ENCODE measurements at regions not wholly inside any gene's neighbourhood (a gene's known extent, or its start where the extent isn't known, plus 50 kb on each side); places are given as distances from the start of the nearest gene placed in this dataset.

DNA sequence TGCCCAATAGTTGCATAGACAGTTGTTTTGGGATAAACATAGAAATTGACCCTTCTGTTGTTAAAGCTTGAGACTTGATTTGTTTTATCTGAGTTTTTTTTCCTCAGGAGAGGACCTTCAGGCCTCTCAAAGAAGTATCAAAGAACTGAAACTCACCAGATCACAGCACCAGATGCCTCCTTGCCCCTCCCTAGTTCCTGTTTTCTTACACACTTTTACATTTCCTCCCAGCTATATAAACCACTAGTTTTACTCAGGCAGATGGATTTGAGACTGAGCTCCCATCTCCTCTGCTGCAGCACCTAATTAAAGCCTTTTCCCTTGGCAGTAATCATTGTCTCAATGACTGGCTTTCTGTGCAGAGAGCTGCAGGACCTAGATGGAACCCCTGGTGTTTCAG lies 150.6 kb upstream of the NRG3 start:
- TF ChIP-seq CREB1 (IDR thresholded peaks at IDR 0.05; ENCODE audit: low read depth) (no peak), TEAD4 (IDR thresholded peaks at IDR 0.05) (no peak), CEBPB (IDR thresholded peaks at IDR 0.05) (no peak), NFIC (IDR thresholded peaks at IDR 0.05) (no peak), EP300 (IDR thresholded peaks at IDR 0.05; ENCODE audit: borderline replicate concordance) (no peak), USF1 (IDR thresholded peaks at IDR 0.05) (no peak), FOXM1 (IDR thresholded peaks at IDR 0.05; ENCODE audit: borderline replicate concordance, low read depth) (no peak), MAX (IDR thresholded peaks at IDR 0.05) (no peak), EGR1 (IDR thresholded peaks at IDR 0.05) (no peak), YY1 (IDR thresholded peaks at IDR 0.05; ENCODE audit: low read depth) (no peak), RAD21 (IDR thresholded peaks at IDR 0.05; ENCODE audit: low read depth) (no peak), TCF12 (IDR thresholded peaks at IDR 0.05; ENCODE audit: low read depth) (no peak), ZBTB7A (IDR thresholded peaks at IDR 0.05; ENCODE audit: low read depth) (no peak), TAF1 (IDR thresholded peaks at IDR 0.05; ENCODE audit: low read depth) (no peak)
- TF ChIP-seq, protein P1, sequence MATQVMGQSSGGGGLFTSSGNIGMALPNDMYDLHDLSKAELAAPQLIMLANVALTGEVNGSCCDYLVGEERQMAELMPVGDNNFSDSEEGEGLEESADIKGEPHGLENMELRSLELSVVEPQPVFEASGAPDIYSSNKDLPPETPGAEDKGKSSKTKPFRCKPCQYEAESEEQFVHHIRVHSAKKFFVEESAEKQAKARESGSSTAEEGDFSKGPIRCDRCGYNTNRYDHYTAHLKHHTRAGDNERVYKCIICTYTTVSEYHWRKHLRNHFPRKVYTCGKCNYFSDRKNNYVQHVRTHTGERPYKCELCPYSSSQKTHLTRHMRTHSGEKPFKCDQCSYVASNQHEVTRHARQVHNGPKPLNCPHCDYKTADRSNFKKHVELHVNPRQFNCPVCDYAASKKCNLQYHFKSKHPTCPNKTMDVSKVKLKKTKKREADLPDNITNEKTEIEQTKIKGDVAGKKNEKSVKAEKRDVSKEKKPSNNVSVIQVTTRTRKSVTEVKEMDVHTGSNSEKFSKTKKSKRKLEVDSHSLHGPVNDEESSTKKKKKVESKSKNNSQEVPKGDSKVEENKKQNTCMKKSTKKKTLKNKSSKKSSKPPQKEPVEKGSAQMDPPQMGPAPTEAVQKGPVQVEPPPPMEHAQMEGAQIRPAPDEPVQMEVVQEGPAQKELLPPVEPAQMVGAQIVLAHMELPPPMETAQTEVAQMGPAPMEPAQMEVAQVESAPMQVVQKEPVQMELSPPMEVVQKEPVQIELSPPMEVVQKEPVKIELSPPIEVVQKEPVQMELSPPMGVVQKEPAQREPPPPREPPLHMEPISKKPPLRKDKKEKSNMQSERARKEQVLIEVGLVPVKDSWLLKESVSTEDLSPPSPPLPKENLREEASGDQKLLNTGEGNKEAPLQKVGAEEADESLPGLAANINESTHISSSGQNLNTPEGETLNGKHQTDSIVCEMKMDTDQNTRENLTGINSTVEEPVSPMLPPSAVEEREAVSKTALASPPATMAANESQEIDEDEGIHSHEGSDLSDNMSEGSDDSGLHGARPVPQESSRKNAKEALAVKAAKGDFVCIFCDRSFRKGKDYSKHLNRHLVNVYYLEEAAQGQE (IDR thresholded peaks at IDR 0.05; ENCODE audit: low read depth), result no peak

DNA sequence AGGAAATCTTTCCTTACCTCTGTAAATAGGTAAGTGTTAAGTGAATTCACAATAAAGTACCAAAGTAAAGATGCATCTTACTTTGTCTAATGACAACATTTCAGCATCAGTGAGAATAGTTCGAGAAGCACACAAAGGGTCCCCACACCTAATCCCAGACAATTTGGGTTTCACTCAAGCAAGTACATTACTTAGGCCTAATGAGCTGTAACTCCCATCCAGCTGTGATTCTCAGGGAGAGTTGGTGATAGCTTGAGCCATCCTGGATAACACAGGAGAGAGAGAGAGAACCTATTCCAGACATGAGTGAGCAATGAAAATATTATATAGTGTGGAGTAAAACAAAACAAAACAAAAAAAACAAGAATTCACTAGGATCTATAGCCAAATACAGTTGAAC lies 149.1 kb upstream of the NRG3 start:
- TF ChIP-seq TAF1 (IDR thresholded peaks at IDR 0.05; ENCODE audit: low read depth), result no peak
- no peak for TF ChIP-seq ZBTB7A (IDR thresholded peaks at IDR 0.05; ENCODE audit: low read depth)
- TF ChIP-seq CEBPB (IDR thresholded peaks at IDR 0.05), result no peak
- TF ChIP-seq, protein P1 (IDR thresholded peaks at IDR 0.05; ENCODE audit: low read depth), result no peak
- no peak for TF ChIP-seq FOXM1 (IDR thresholded peaks at IDR 0.05; ENCODE audit: borderline replicate concordance, low read depth)
- TF ChIP-seq YY1 (IDR thresholded peaks at IDR 0.05; ENCODE audit: low read depth), result no peak
- no peak for TF ChIP-seq EP300 (IDR thresholded peaks at IDR 0.05; ENCODE audit: borderline replicate concordance)
- no peak for TF ChIP-seq USF1 (IDR thresholded peaks at IDR 0.05)
- no peak for TF ChIP-seq TCF12 (IDR thresholded peaks at IDR 0.05; ENCODE audit: low read depth)
- no peak for TF ChIP-seq RAD21 (IDR thresholded peaks at IDR 0.05; ENCODE audit: low read depth)
- no peak for TF ChIP-seq CREB1 (IDR thresholded peaks at IDR 0.05; ENCODE audit: low read depth)
- no peak for TF ChIP-seq NFIC (IDR thresholded peaks at IDR 0.05)
- no peak for TF ChIP-seq EGR1 (IDR thresholded peaks at IDR 0.05)
- no peak for TF ChIP-seq TEAD4 (IDR thresholded peaks at IDR 0.05)
- no peak for TF ChIP-seq MAX (IDR thresholded peaks at IDR 0.05)

DNA sequence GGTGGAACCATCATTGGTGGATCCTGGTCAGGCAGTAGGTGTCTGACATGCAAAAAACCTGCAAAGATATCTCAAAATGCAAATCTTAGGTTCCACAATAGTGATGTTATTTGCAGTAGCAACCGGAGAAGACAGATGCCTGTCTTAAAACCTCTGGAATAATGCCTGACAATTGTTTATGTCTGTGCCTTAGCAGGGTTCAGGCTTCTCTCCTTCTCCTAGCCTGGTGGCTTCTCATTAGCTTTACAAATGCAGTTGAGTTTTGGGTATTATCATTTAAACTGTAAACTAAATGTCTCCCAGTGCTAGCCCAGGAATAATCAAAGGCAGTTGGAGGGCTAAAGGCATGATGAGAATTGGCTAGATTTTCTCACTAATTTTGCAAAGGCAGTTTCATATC lies 146.3 kb upstream of the NRG3 start:
- TF ChIP-seq RAD21 (IDR thresholded peaks at IDR 0.05; ENCODE audit: low read depth) (no peak), TEAD4 (IDR thresholded peaks at IDR 0.05) (no peak), ZBTB7A (IDR thresholded peaks at IDR 0.05; ENCODE audit: low read depth) (no peak), FOXM1 (IDR thresholded peaks at IDR 0.05; ENCODE audit: borderline replicate concordance, low read depth) (no peak), EGR1 (IDR thresholded peaks at IDR 0.05) (no peak), CREB1 (IDR thresholded peaks at IDR 0.05; ENCODE audit: low read depth) (no peak), TCF12 (IDR thresholded peaks at IDR 0.05; ENCODE audit: low read depth) (no peak), TAF1 (IDR thresholded peaks at IDR 0.05; ENCODE audit: low read depth) (no peak), CEBPB (IDR thresholded peaks at IDR 0.05) (no peak), USF1 (IDR thresholded peaks at IDR 0.05) (no peak), YY1 (IDR thresholded peaks at IDR 0.05; ENCODE audit: low read depth) (no peak), NFIC (IDR thresholded peaks at IDR 0.05) (no peak), MAX (IDR thresholded peaks at IDR 0.05) (no peak), EP300 (IDR thresholded peaks at IDR 0.05; ENCODE audit: borderline replicate concordance) (no peak)
- TF ChIP-seq, protein P1 (IDR thresholded peaks at IDR 0.05; ENCODE audit: low read depth), result no peak

Data from Ishikawa (cell line).